Activated CD4-positive, alpha-beta T cell treated with anti-CD3 and anti-CD28 coated beads, Interleukin-2, amount 50 U/mL, for 1 hour (primary cell): ENCODE measurements at regions not wholly inside any gene's neighbourhood (a gene's known extent, or its start where the extent isn't known, plus 50 kb on each side); places are given as distances from the start of the nearest gene placed in this dataset.
"Not testable (repeated sequence)": the region's sequence is repeated elsewhere in the genome, so short reads cannot be mapped to it uniquely, and the experiment has no call there.

ENCODE experiments used
- DNase-seq: peaks from one replicate; pipeline ENCODE4 v3.0.0-alpha.2; 2020

GRCh38 chrX:110964786-110965185 lies 131.2 kb upstream of the PAK3 start:
- DNase-seq = no peak

GRCh38 chrX:110962451-110962850 lies 133.5 kb upstream of the PAK3 start:
- no peak for DNase-seq

GRCh38 chrX:110955706-110956105 lies 140.3 kb upstream of the PAK3 start:
- DNase-seq = no peak

- no peak for DNase-seq
Measured at GRCh38 chrX:110954428-110955100, 141.4 kb upstream of the PAK3 start.

- no peak for DNase-seq
Measured at GRCh38 chrX:110951472-110952269, 144.3 kb upstream of the PAK3 start.

- DNase-seq = no peak
Measured at GRCh38 chrX:110944751-110945675, 149.4 kb upstream of the CHRDL1 start.

- no peak for DNase-seq
Measured at GRCh38 chrX:110944311-110944750, 148.7 kb upstream of the CHRDL1 start.

GRCh38 chrX:110941906-110942305 lies 146.3 kb upstream of the CHRDL1 start:
- DNase-seq = no peak

GRCh38 chrX:110938977-110939732 lies 143.5 kb upstream of the CHRDL1 start:
- DNase-seq = no peak

GRCh38 chrX:110924871-110925270 lies 129.3 kb upstream of the CHRDL1 start:
- no peak for DNase-seq

- no peak for DNase-seq
Measured at GRCh38 chrX:110920991-110921390, 125.4 kb upstream of the CHRDL1 start.

- DNase-seq = no peak
Measured at GRCh38 chrX:110915570-110915969, 120.0 kb upstream of the CHRDL1 start.

- DNase-seq = no peak
Measured at GRCh38 chrX:110915111-110915510, 119.5 kb upstream of the CHRDL1 start.

GRCh38 chrX:110914281-110914680 lies 118.7 kb upstream of the CHRDL1 start:
- DNase-seq = no peak

GRCh38 chrX:110904747-110905146 lies 109.1 kb upstream of the CHRDL1 start:
- not testable (repeated sequence) for DNase-seq

GRCh38 chrX:110881971-110882370 lies 86.4 kb upstream of the CHRDL1 start:
- DNase-seq = no peak

- DNase-seq = no peak
Measured at GRCh38 chrX:110877326-110877725, 81.7 kb upstream of the CHRDL1 start.

- DNase-seq = no peak
Measured at GRCh38 chrX:110871839-110872238, 76.2 kb upstream of the CHRDL1 start.

GRCh38 chrX:110866421-110866820 lies 70.8 kb upstream of the CHRDL1 start:
- DNase-seq = no peak

- no peak for DNase-seq
Measured at GRCh38 chrX:110863883-110864282, 68.3 kb upstream of the CHRDL1 start.

- DNase-seq = no peak
Measured at GRCh38 chrX:110858565-110858964, 62.9 kb upstream of the CHRDL1 start.

- no peak for DNase-seq
Measured at GRCh38 chrX:110853610-110854009, 58.0 kb upstream of the CHRDL1 start.

GRCh38 chrX:110852180-110852579 lies 56.6 kb upstream of the CHRDL1 start:
- DNase-seq = no peak
